Activated CD4-positive, alpha-beta T cell treated with anti-CD3 and anti-CD28 coated beads, Interleukin-2, Interleukin-4, amounts not matched to agents 100 ng/mL and 50 ng/mL, durations not matched to agents 16 hours and 8 hours (primary cell): ENCODE measurements at regions not wholly inside any gene's neighbourhood (a gene's known extent, or its start where the extent isn't known, plus 50 kb on each side); places are given as distances from the start of the nearest gene placed in this dataset.

ENCODE experiments used
- DNase-seq: peaks from one replicate; pipeline ENCODE4 v3.0.0-alpha.2; 2020; ENCODE audit warnings: low spot score

DNA sequence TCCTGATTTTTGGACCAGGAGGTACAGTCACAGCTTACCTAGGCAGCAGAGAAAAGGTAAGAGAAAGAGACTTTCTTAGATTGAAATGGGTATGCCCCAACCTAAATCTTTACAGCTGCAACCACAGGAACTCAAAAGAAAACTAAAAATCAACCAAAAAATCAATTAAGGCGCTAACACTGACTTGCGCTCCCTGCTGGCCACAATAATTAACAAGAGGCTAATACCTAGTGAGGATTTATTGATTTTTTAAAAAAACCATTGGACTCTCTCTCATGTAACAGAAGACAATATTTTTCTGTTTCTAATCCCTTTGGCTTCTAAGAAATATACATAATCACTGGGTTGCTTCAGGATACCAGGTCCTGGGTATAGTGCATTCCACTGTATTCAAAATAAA lies 153.9 kb upstream of the TENM3 start:
- DNase-seq, result no peak

DNA sequence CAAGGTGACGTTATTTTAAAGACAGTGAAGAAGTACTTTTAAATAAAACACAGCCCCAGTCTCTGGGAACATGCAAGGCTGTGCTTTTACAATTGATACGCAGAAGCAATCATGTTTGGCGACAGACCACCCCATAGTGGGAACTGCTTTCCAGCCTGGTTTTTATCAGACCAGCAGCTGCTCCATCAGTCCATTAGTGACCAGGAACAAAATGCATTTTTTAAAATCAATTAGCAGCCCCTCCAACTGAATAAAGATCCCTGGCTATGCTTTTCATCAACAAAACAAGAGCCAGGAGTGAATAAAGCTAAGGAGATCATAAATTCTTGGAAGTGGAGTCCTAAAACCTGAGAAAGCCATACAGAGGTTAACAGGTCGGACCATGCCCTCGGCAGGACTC lies 153.0 kb upstream of the TENM3 start:
- no peak for DNase-seq

GRCh38 chr4:182091128-182091527 lies 152.1 kb upstream of the TENM3 start:
- DNase-seq, result no peak

- no peak for DNase-seq
These were observed 149.8 kb upstream of the TENM3 start for GRCh38 chr4:182093431-182093831.

- DNase-seq, result no peak
These were observed 149.3 kb upstream of the TENM3 start for GRCh38 chr4:182093935-182094334.

DNA sequence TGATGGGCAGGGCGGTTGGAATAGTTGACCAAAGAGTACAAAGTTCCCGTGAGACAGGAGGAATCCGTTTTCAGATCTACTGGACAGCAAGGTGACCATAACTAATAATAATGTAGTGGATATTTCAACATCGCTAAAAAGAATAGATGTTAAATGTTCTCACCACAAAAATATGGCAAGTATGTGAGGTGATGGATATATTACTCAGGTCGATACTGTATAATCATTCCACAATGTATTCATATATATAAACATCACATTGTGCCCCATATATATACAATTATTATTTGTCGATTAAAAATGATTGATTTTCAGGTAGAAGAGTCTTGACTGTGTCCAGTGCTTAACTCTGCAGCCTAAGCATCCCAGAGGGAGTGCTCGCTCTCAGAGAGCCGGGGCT lies 141.6 kb upstream of the TENM3 start:
- no peak for DNase-seq

- no peak for DNase-seq
These were observed 140.6 kb upstream of the TENM3 start for GRCh38 chr4:182102576-182102975.

DNA sequence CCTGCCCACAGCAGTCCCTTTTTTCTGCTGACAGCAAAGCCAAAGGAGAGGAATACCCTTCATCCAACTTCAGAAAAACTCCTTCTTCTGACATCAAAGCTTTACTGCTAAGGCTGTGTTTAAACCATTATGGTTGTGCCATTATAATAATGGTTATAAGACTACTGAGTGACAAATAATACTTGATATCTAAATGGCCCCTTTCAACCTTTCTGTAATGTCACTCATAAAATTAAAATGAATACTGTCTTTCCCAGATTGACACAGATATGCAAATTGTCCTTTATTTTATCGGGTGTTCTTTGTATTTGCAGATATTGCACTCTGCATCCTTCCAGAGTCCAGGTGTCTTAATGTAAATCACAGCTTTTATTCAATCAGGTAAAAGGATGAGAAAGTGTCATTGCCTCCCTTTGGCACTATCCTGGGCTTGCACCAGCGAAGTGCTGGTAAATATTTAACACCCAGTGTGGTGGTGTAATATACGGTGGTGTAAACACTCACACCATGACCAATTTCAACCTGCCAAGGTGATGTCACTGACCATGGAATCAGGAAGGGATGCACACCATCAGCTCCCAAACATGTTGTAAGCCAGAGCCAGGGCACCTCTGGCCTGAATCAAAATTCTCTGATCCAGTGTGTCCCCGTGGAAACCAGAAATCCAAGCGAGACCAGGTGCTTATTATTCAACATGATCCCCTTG lies 139.4 kb upstream of the TENM3 start:
- no peak for DNase-seq

DNA sequence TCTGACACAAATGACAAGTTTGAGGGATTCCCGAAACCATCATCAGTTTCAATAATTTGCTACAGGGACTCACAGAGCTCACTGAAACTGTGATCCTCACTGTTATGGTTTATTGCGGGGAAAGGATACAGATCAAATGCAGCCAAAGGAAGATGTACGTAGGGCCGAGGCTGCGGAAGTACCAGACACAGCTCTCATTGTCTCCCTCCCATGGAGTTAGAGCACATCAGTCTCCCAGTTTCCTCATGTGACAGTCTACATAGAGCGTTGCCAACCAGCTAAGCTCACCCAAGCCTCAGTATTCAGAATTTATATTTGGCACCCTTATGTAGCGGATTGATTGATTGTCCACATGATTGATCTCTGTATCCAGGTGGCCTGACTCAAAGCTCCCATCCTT lies 137.8 kb upstream of the TENM3 start:
- DNase-seq, result no peak

- no peak for DNase-seq
These were observed 135.3 kb upstream of the TENM3 start for GRCh38 chr4:182107931-182108330.

- no peak for DNase-seq
These were observed 131.6 kb upstream of the TENM3 start for GRCh38 chr4:182111586-182111985.

DNA sequence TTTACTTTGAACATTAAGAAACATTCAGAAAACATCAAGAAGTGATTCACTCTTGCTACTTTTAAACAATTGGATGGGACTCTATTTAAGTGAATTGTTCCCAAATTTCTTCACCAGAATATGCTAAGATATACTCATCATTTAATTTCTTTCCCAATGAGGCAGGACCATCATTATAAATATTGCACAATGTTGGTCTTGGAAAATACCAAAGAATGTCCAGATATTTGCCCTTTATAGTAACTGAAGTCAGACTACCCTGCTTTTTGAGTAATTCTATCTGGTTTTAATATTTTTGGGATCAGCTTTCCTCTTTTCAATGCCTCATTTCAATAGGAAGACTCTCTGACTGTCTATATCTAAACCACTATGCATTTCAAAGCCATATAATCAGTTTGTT lies 129.4 kb upstream of the TENM3 start:
- no peak for DNase-seq

DNA sequence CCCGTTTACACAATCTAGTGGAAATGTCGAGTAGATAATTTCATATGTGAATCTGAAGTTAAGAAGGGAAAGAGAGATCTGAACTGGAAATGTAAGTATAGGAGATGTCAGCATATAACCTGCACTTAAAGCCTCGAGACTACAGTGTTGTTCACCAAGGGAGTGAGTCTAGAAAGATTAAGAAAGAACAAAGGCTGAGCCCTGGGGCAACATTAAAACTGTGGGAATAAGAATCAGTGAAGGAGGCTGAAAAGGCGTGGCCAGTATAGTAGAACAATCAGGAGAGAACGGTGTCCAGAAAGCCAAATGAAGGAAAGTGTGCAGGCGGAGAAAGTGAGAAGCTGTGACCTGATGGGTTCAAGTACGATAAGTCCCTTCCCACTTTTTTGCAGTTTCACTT lies 118.8 kb upstream of the TENM3 start:
- no peak for DNase-seq

- DNase-seq, result no peak
These were observed 117.1 kb upstream of the TENM3 start for GRCh38 chr4:182126096-182126495.

DNA sequence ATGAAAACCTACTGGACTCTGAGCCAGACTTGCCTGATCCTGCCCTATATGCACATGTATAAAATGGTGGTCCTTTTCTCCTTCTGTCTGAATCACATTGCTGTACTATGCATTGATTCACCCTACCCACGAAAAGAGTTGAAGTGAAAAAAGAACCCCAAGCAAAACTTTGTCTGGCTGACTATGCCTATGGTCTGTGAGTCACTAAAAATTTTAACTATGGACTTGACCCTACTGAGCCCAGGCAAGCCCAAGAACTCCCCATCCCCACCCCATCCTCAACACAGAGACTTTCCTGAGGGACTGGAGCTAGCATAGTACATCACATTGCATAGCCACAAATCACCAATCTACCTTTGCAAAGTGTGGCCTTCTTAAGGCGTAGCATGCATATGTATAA lies 116.6 kb upstream of the TENM3 start:
- DNase-seq, result no peak

GRCh38 chr4:182133033-182133432 lies 110.2 kb upstream of the TENM3 start:
- DNase-seq, result no peak

GRCh38 chr4:182134261-182134660 lies 108.9 kb upstream of the TENM3 start:
- no peak for DNase-seq

- no peak for DNase-seq
These were observed 107.0 kb upstream of the TENM3 start for GRCh38 chr4:182136201-182136600.

DNA sequence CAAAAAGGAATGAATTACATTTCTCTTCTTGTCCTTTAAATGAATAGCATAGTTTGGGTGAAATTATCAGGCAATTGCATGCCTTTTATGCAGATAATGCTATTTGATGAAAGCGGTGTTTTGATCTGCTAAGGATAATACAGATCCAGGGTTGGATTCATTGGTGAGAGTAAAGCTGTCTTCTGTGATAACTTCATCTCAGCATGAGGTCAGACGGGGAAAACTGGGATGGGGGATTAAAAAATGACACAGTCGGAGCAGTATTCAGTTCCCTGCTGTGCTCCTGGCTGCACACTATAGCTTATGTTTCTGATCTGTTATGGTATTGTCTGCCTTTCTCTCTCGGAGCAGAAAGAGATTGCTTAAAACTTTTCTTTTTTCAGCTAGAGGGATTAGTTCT lies 105.9 kb upstream of the TENM3 start:
- no peak for DNase-seq

DNA sequence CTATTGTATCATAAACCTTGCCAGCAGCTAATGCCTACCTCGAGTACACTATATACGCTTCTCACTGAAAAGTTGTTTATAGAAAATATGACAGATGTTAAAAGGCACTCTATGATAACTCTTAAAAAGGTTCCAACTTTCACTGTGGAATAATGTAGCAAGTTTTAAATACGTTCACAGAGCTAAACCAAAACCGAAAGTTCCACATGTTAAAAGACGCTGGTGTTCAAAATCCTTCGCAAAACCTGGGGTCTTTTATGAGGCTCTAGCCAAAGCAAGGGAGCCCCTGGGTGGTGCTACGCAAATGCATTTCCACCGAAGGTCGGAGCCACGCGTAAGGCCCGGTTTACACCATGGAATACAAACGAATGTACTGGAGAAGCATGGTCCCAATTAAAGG lies 103.7 kb upstream of the TENM3 start:
- DNase-seq, result no peak

- no peak for DNase-seq
These were observed 102.7 kb upstream of the TENM3 start for GRCh38 chr4:182140547-182140946.

GRCh38 chr4:182141061-182141460 lies 102.1 kb upstream of the TENM3 start:
- DNase-seq, result no peak

- no peak for DNase-seq
These were observed 100.8 kb upstream of the TENM3 start for GRCh38 chr4:182142176-182143085.
